T-helper 2 cell treated with Interferon-gamma antibody and Interleukin-4, amounts not matched to agents 5 μg/mL and 100 μg/mL, for 36 hours (primary cell): ENCODE measurements at regions not wholly inside any gene's neighbourhood (a gene's known extent, or its start where the extent isn't known, plus 50 kb on each side); places are given as distances from the start of the nearest gene placed in this dataset.
A peak's percentile ranks its signal among the peaks of the same experiment; 100 is the strongest.

Source experiments
- DNase-seq: peaks from one replicate; pipeline ENCODE4 v3.0.0; 2021; ENCODE audit warnings: low spot score
- H3K27ac Mint-ChIP-seq: one replicate; pipeline ENCODE4 v1.8.0; 2021; ENCODE audit warnings: mild to moderate bottlenecking, mixed read lengths
- H3K27me3 Mint-ChIP-seq: one replicate; pipeline ENCODE4 v1.8.0; 2021; ENCODE audit warnings: low read depth, mixed read lengths
- H3K36me3 Mint-ChIP-seq: one replicate; pipeline ENCODE4 v1.8.0; 2021; ENCODE audit warnings: low read depth, mixed read lengths
- H3K4me1 Mint-ChIP-seq: one replicate; pipeline ENCODE4 v1.8.0; 2021; ENCODE audit warnings: low read depth, mixed read lengths
- H3K4me3 Mint-ChIP-seq: one replicate; pipeline ENCODE4 v1.8.0; 2022; ENCODE audit warnings: mild to moderate bottlenecking, moderate library complexity, mixed read lengths
- H3K9me3 Mint-ChIP-seq: one replicate; pipeline ENCODE4 v1.8.0; 2021; ENCODE audit warnings: mixed read lengths

GRCh38 chr15:97893967-97894366, 66.5 kb upstream of the ARRDC4 start:
- Mint-ChIP-seq H3K36me3 (no peaks in the 10 kb centered on the region), H3K27ac (no peak overlapping the region), H3K9me3 (no peaks in the 10 kb centered on the region), H3K27me3 (no peaks in the 10 kb centered on the region), H3K4me1 (no peaks in the 10 kb centered on the region), H3K4me3 (no peak overlapping the region)
- DNase-seq: no peak

- Mint-ChIP-seq H3K4me3 (no peak overlapping the region), H3K36me3 (no peaks in the 10 kb centered on the region), H3K9me3 (no peaks in the 10 kb centered on the region), H3K4me1 (no peaks in the 10 kb centered on the region), H3K27me3 (peaks cover 17% of the 10 kb centered on the region), H3K27ac (no peak overlapping the region)
- no peak for DNase-seq
These were observed 60.5 kb upstream of the ARRDC4 start for GRCh38 chr15:97899981-97900380.

- Mint-ChIP-seq H3K9me3 (no peaks in the 10 kb centered on the region), H3K27me3 (peaks cover 22% of the 10 kb centered on the region), H3K4me1 (no peaks in the 10 kb centered on the region), H3K27ac (no peak overlapping the region), H3K36me3 (no peaks in the 10 kb centered on the region), H3K4me3 (no peak overlapping the region)
- DNase-seq: no peak
These were observed 58.2 kb upstream of the ARRDC4 start for GRCh38 chr15:97902140-97902780.

DNA sequence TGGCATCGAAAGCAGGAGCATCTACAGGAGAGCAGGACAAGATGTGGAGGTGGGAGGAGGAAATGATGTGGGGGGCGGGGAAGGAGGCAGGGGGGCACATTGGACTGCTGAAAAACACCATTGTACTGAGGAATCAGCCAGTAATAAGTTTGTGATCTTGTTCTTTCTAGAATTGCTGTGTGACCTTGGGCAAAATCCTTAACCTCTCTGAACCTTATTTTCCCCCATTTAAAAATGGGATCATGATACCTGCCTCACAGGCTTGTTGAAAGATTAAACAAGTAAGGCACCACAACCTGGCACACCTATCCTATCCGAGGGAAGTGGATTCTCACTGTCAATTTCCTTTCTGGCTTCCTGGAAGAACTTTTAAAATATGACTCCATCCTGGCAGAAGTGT, 56.9 kb upstream of the ARRDC4 start:
- DNase-seq: no peak
- H3K27me3 Mint-ChIP-seq: peaks cover 22% of the 10 kb centered on the region
- no peaks in the 10 kb centered on the region for H3K36me3 Mint-ChIP-seq
- no peak overlapping the region for H3K4me3 Mint-ChIP-seq
- H3K27ac Mint-ChIP-seq: no peak overlapping the region
- H3K4me1 Mint-ChIP-seq: no peaks in the 10 kb centered on the region
- H3K9me3 Mint-ChIP-seq: no peaks in the 10 kb centered on the region

DNA sequence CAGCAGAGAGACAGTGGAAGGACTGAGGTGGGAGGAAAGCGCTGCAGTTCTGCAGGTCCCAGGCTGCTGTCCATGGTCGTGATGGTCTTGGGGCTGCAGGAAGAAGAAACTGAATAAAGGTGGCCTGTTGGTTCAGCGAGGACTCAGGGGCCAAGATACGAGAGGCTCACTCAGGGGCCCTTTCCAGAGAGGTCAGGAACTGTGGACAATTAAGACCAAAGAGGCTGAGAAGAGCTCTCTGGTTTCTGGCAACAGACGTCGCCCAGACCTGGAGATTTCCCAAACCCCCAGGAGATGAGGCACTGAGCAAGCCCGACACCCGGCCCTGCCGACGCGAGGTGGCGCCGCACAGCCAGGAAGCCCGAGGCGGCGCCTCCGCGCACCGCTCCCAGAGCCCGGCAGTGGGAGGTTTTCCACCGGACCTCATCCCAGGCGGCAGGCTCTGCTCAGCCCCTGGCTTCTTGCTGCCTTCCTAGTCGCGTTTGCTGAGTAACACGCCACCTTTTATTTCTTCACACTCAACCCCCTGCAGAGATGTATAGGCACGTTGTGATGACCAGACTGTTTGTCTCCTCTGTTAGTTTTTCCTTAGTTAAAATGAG, 56.4 kb upstream of the ARRDC4 start:
- Mint-ChIP-seq H3K4me1 (no peaks in the 10 kb centered on the region), H3K27me3 (peaks cover 22% of the 10 kb centered on the region), H3K9me3 (no peaks in the 10 kb centered on the region), H3K36me3 (no peaks in the 10 kb centered on the region), H3K4me3 (no peak overlapping the region), H3K27ac (no peak overlapping the region)
- peak; percentile 18 for DNase-seq

DNA sequence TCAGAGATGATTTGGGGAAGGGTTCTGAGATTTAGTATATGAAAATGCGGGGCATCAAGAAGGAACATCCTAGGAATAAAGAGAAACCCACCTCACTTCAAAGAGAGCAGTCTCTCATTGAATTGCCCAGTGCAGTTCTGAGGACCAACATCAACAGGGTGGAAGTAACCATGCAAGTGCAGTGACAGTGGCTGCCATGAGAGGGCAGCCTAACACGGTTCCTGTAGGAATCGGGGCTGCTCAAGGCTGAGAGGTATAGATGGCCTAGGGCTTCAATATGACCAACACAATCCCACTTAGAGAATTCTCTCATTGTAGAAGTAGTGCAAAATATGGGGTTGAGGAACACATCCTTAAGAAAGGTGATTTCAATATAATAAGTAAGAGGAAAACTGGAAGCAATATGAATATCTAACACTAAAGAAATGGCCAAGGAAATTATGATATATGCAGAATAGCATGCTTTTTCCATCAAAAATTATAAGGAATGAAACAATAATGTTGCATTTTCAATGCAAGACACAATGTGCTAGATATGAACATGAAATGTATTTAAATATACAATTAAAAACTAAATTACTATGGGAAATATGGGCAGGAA, 51.1 kb upstream of the ARRDC4 start:
- no peak overlapping the region for H3K27ac Mint-ChIP-seq
- H3K9me3 Mint-ChIP-seq: no peaks in the 10 kb centered on the region
- H3K36me3 Mint-ChIP-seq: no peaks in the 10 kb centered on the region
- no peak overlapping the region for H3K4me3 Mint-ChIP-seq
- H3K4me1 Mint-ChIP-seq: no peaks in the 10 kb centered on the region
- peaks cover 8% of the 10 kb centered on the region for H3K27me3 Mint-ChIP-seq
- peak; percentile 24 for DNase-seq
